GM23338 (cell line): ENCODE measurements at regions not wholly inside any gene's neighbourhood (a gene's known extent, or its start where the extent isn't known, plus 50 kb on each side); places are given as distances from the start of the nearest gene placed in this dataset.

Experiments
- EZH2 ChIP-seq: fragments of 200-600 bp; sonication (generic); IDR thresholded peaks from one replicate; pipeline ENCODE4 v1.8.0; 2017; ENCODE audit warnings: antibody characterized with exemption, mild to moderate bottlenecking, low read depth; ENCODE audit not compliant: unreplicated experiment
- EZH2phosphoT487 ChIP-seq: fragments of 200-600 bp; sonication (generic); IDR thresholded peaks from one replicate; pipeline ENCODE4 v1.8.1; 2018; ENCODE audit warnings: antibody characterized with exemption; ENCODE audit not compliant: unreplicated experiment
- JUNB ChIP-seq: IDR thresholded peaks from one replicate; pipeline ENCODE4 v1.6.1; 2016; ENCODE audit warnings: antibody characterized with exemption; ENCODE audit not compliant: unreplicated experiment
- POLR2AphosphoS5 ChIP-seq: IDR thresholded peaks from 2 replicates; pipeline ENCODE4 v1.6.1; 2016; ENCODE audit warnings: antibody characterized with exemption, low read depth
- REST ChIP-seq: IDR thresholded peaks from one replicate; pipeline ENCODE4 v1.6.1; 2018; ENCODE audit warnings: antibody characterized with exemption; ENCODE audit not compliant: unreplicated experiment
- TF ChIP-seq, protein P1 (sequence below), 2 experiments: fragments of 200-600 bp in 1 of 2; sonication (generic) in 1 of 2; conservative IDR thresholded peaks; 2 replicates each; pipeline versions ENCODE4 v1.5.1 to v1.6.1; 2016 to 2017; ENCODE audit warnings: antibody characterized with exemption in 2 of 2, low read depth in 2 of 2, mild to moderate bottlenecking in 2 of 2, moderate library complexity in 1 of 2

DNA sequence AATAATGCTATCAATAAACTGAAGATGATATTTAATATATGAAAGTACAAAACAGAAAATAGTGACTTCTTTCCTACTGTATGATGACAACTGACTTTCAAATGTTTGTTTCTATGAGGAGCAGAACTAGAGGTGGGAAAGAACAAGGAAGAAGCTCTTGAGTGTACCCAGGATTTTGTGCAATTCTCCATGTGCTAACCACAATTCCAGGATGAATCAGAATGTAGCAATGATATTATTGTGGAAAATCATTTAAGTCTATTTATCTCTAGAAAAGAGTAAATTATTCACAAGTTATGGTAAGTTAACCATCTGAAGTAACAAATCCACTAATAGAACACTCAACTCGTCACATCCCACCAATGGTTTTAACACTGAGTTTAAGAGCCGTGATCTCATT is 324.1 kb upstream of the EMCN start:
- TF ChIP-seq, protein P1, sequence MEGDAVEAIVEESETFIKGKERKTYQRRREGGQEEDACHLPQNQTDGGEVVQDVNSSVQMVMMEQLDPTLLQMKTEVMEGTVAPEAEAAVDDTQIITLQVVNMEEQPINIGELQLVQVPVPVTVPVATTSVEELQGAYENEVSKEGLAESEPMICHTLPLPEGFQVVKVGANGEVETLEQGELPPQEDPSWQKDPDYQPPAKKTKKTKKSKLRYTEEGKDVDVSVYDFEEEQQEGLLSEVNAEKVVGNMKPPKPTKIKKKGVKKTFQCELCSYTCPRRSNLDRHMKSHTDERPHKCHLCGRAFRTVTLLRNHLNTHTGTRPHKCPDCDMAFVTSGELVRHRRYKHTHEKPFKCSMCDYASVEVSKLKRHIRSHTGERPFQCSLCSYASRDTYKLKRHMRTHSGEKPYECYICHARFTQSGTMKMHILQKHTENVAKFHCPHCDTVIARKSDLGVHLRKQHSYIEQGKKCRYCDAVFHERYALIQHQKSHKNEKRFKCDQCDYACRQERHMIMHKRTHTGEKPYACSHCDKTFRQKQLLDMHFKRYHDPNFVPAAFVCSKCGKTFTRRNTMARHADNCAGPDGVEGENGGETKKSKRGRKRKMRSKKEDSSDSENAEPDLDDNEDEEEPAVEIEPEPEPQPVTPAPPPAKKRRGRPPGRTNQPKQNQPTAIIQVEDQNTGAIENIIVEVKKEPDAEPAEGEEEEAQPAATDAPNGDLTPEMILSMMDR (conservative IDR thresholded peaks at IDR 0.05; ENCODE audit: low read depth in 2 of 2): no peak
- TF ChIP-seq EZH2 (no peak), REST (no peak), EZH2phosphoT487 (no peak), JUNB (no peak), POLR2AphosphoS5 (no peak)
